ENCODE measurements at regions not wholly inside any gene's neighbourhood (a gene's known extent, or its start where the extent isn't known, plus 50 kb on each side); places are given as distances from the start of the nearest gene placed in this dataset.
A peak's percentile ranks its signal among the peaks of the same experiment; 100 is the strongest.

GRCh38 chr17:71237903-71238538 lies 882.8 kb upstream of the SOX9 start:
- DNase-seq = peak; percentile 50

GRCh38 chr17:71247441-71248015 lies 873.3 kb upstream of the SOX9 start:
- DNase-seq = no peak

GRCh38 chr17:71251276-71251675 lies 869.5 kb upstream of the SOX9 start:
- no peak for DNase-seq

- no peak for DNase-seq
Observed at GRCh38 chr17:71251951-71252350, 868.9 kb upstream of the SOX9 start.

GRCh38 chr17:71252436-71252835 lies 868.4 kb upstream of the SOX9 start:
- DNase-seq = no peak

GRCh38 chr17:71257096-71257495 lies 863.7 kb upstream of the SOX9 start:
- no peak for DNase-seq

- no peak for DNase-seq
Observed at GRCh38 chr17:71260366-71260940, 860.4 kb upstream of the SOX9 start.

- no peak for DNase-seq
Observed at GRCh38 chr17:71262586-71262985, 858.2 kb upstream of the SOX9 start.

GRCh38 chr17:71267668-71268067 lies 853.2 kb upstream of the SOX9 start:
- DNase-seq = no peak

GRCh38 chr17:71269201-71269600 lies 851.6 kb upstream of the SOX9 start:
- DNase-seq = no peak

- no peak for DNase-seq
Observed at GRCh38 chr17:71273441-71273840, 847.4 kb upstream of the SOX9 start.

GRCh38 chr17:71276079-71276478 lies 844.7 kb upstream of the SOX9 start:
- no peak for DNase-seq

GRCh38 chr17:71283486-71283885 lies 837.3 kb upstream of the SOX9 start:
- DNase-seq = no peak

GRCh38 chr17:71284032-71284755 lies 836.6 kb upstream of the SOX9 start:
- no peak for DNase-seq

GRCh38 chr17:71286625-71287024 lies 834.2 kb upstream of the SOX9 start:
- DNase-seq = no peak

- DNase-seq = no peak
Observed at GRCh38 chr17:71287071-71287823, 833.6 kb upstream of the SOX9 start.

GRCh38 chr17:71292006-71292405 lies 828.8 kb upstream of the SOX9 start:
- no peak for DNase-seq

GRCh38 chr17:71296005-71296404 lies 824.8 kb upstream of the SOX9 start:
- no peak for DNase-seq

GRCh38 chr17:71301063-71301462 lies 819.8 kb upstream of the SOX9 start:
- DNase-seq = no peak

GRCh38 chr17:71302721-71303549 lies 817.9 kb upstream of the SOX9 start:
- DNase-seq = no peak

GRCh38 chr17:71304498-71305158 lies 816.2 kb upstream of the SOX9 start:
- no peak for DNase-seq

- DNase-seq = no peak
Observed at GRCh38 chr17:71313866-71314265, 807.0 kb upstream of the SOX9 start.

Data from NCI-H2171 (cell line).